Thyroid gland (tissue), 4 donors: ENCODE measurements at regions not wholly inside any gene's neighbourhood (a gene's known extent, or its start where the extent isn't known, plus 50 kb on each side); places are given as distances from the start of the nearest gene placed in this dataset.

Experiments
- POLR2A ChIP-seq, 2 donors: fragments of 450-650 bp; IDR thresholded peaks; one replicate each; pipeline ENCODE4 v1.6.1; 2017; ENCODE audit warnings: antibody characterized with exemption in 2 of 2, mild to moderate bottlenecking in 2 of 2, moderate library complexity in 1 of 2
- TF ChIP-seq, protein P1 (sequence below), 6 experiments: fragments of 200-600 bp in 3 of 6; fragments of 450-650 bp in 3 of 6; sonication (generic) in 3 of 6; IDR thresholded peaks; one replicate each; pipeline ENCODE4 v1.5.1; 2016 to 2019; ENCODE audit warnings: antibody characterized with exemption in 6 of 6, mild to moderate bottlenecking in 2 of 6, inconsistent platforms in 1 of 6, moderate library complexity in 1 of 6

DNA sequence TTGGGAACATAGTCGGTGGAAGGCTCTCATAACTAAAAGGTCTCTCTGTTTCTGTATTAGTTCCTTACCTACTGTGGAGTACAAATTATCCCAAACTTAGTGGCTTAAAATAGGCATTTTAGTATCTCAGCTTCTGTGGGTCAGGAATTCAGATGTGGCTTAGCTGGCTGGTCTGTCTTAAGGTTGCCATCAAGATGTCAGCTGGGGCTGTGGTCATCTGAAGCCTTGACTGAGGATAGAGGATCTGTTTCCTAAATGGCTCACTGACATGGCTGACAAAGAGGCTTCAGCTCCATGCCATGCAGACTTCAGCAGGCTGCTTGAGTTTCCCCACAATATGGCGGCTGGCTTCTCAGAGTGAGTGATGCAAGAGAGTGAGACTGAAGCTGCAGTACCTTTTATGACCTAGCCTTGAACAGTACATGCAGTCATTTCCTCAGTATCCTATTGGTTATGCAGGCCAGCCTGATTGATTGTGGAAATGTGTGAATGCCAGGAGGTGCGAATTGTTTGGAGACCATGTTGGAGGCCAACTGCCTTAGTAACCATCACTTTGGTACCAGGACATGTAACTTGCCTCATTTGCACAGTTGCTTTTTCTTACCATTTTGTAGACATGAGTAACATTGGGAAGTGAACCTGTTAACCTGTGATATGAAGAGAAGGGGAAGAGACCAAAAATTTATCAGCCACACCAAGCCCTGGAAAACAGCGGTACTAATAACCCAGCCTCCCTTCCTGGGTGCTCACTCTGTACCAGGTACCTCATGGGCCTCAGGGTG lies 152.8 kb upstream of the IER5L start:
- no peak for TF ChIP-seq POLR2A (IDR thresholded peaks at IDR 0.05)
- TF ChIP-seq, protein P1, sequence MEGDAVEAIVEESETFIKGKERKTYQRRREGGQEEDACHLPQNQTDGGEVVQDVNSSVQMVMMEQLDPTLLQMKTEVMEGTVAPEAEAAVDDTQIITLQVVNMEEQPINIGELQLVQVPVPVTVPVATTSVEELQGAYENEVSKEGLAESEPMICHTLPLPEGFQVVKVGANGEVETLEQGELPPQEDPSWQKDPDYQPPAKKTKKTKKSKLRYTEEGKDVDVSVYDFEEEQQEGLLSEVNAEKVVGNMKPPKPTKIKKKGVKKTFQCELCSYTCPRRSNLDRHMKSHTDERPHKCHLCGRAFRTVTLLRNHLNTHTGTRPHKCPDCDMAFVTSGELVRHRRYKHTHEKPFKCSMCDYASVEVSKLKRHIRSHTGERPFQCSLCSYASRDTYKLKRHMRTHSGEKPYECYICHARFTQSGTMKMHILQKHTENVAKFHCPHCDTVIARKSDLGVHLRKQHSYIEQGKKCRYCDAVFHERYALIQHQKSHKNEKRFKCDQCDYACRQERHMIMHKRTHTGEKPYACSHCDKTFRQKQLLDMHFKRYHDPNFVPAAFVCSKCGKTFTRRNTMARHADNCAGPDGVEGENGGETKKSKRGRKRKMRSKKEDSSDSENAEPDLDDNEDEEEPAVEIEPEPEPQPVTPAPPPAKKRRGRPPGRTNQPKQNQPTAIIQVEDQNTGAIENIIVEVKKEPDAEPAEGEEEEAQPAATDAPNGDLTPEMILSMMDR (IDR thresholded peaks at IDR 0.05), result no peak
